ENCODE measurements at regions not wholly inside any gene's neighbourhood (a gene's known extent, or its start where the extent isn't known, plus 50 kb on each side); places are given as distances from the start of the nearest gene placed in this dataset.

- no peak for ATAC-seq
- DNase-seq, result no peak
- intact Hi-C loops (cut with DNase I), result no loop called here
Measured at GRCh38 chr1:200338451-200338850, 71.4 kb downstream of the ZNF281 start.

GRCh38 chr1:200337831-200338230 lies 72.0 kb downstream of the ZNF281 start:
- H3K4me1 ChIP-seq, result no peaks in the 10 kb centered on the region
- H3K4me3 ChIP-seq, result no peak overlapping the region
- H3K9me3 ChIP-seq, result no peaks in the 10 kb centered on the region
- intact Hi-C loops (cut with DNase I), result no loop called here
- TF ChIP-seq POLR2A (IDR thresholded peaks at IDR 0.05) (no peak), CTCF (IDR thresholded peaks at IDR 0.05) (no peak)
- no peaks in the 10 kb centered on the region for H3K36me3 ChIP-seq
- no peak for DNase-seq
- no peak overlapping the region for H3K27ac ChIP-seq
- 78% methylated on average over 3 of the region's 3 CpGs for WGBS (ENCODE audit: insufficient coverage, low coverage, low lambda C conversion rate, missing lambda C conversion rate)
- no peaks in the 10 kb centered on the region for H3K27me3 ChIP-seq
- ATAC-seq, result no peak

More at GRCh38 chr1:200338451-200338850, 71.4 kb downstream of the ZNF281 start:
- WGBS (ENCODE audit: insufficient coverage, low coverage, low lambda C conversion rate, missing lambda C conversion rate), result 47% methylated on average over 2 of the region's 2 CpGs
- H3K4me1 ChIP-seq, result no peaks in the 10 kb centered on the region
- TF ChIP-seq POLR2A (IDR thresholded peaks at IDR 0.05) (no peak), CTCF (IDR thresholded peaks at IDR 0.05) (no peak)
- H3K4me3 ChIP-seq, result no peak overlapping the region
- no peaks in the 10 kb centered on the region for H3K9me3 ChIP-seq
- H3K27ac ChIP-seq, result no peak overlapping the region
- H3K36me3 ChIP-seq, result no peaks in the 10 kb centered on the region
- H3K27me3 ChIP-seq, result no peaks in the 10 kb centered on the region

GRCh38 chr1:200337410-200337809 lies 72.4 kb downstream of the ZNF281 start:
- Histone ChIP-seq H3K36me3 (no peaks in the 10 kb centered on the region), H3K9me3 (no peaks in the 10 kb centered on the region), H3K27me3 (no peaks in the 10 kb centered on the region), H3K4me3 (no peak overlapping the region), H3K27ac (no peak overlapping the region), H3K4me1 (no peaks in the 10 kb centered on the region)
- DNase-seq (no peak), ATAC-seq (no peak)
- WGBS (ENCODE audit: insufficient coverage, low coverage, low lambda C conversion rate, missing lambda C conversion rate), result 60% methylated on average over 2 of the region's 2 CpGs
- TF ChIP-seq POLR2A (IDR thresholded peaks at IDR 0.05), result no peak
- no peak for TF ChIP-seq CTCF (IDR thresholded peaks at IDR 0.05)
- intact Hi-C loops (cut with DNase I), result no loop called here

GRCh38 chr1:200336901-200337391 lies 72.9 kb downstream of the ZNF281 start:
- no peaks in the 10 kb centered on the region for H3K9me3 ChIP-seq
- H3K4me3 ChIP-seq, result no peak overlapping the region
- H3K27me3 ChIP-seq, result no peaks in the 10 kb centered on the region
- DNase-seq (no peak), ATAC-seq (no peak)
- no peak for TF ChIP-seq POLR2A (IDR thresholded peaks at IDR 0.05)
- no peak for TF ChIP-seq CTCF (IDR thresholded peaks at IDR 0.05)
- no peaks in the 10 kb centered on the region for H3K4me1 ChIP-seq
- WGBS (ENCODE audit: insufficient coverage, low coverage, low lambda C conversion rate, missing lambda C conversion rate), result 47% methylated on average over 4 of the region's 4 CpGs
- no peak overlapping the region for H3K27ac ChIP-seq
- no peaks in the 10 kb centered on the region for H3K36me3 ChIP-seq
- intact Hi-C loops (cut with DNase I), result no loop called here

All from right lobe of liver (tissue), 6 donors.